ENCODE measurements at regions not wholly inside any gene's neighbourhood (a gene's known extent, or its start where the extent isn't known, plus 50 kb on each side); places are given as distances from the start of the nearest gene placed in this dataset.
A peak's percentile ranks its signal among the peaks of the same experiment; 100 is the strongest.
"Not testable (repeated sequence)": the region's sequence is repeated elsewhere in the genome, so short reads cannot be mapped to it uniquely, and the experiment has no call there.

DNA sequence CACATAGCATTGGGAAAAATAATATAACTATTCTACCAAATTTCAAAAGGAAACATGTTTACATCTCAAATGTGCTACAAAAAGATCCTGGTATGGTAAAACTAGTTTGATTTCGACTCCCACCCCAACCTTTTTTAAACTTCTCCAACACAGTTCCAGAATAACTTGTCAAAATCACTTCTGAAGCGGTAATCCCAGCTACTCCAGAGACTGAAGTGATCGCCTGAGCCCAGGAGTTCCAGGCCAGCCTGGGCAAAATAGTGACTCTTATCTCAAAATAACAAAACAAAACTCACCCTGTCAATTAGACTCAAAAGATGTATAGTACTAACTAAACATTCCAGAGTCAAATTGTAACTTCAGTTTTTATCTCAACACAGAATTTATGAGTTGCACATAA, 71.3 kb upstream of the RNF38 start:
- TF ChIP-seq, protein P1, sequence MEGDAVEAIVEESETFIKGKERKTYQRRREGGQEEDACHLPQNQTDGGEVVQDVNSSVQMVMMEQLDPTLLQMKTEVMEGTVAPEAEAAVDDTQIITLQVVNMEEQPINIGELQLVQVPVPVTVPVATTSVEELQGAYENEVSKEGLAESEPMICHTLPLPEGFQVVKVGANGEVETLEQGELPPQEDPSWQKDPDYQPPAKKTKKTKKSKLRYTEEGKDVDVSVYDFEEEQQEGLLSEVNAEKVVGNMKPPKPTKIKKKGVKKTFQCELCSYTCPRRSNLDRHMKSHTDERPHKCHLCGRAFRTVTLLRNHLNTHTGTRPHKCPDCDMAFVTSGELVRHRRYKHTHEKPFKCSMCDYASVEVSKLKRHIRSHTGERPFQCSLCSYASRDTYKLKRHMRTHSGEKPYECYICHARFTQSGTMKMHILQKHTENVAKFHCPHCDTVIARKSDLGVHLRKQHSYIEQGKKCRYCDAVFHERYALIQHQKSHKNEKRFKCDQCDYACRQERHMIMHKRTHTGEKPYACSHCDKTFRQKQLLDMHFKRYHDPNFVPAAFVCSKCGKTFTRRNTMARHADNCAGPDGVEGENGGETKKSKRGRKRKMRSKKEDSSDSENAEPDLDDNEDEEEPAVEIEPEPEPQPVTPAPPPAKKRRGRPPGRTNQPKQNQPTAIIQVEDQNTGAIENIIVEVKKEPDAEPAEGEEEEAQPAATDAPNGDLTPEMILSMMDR (IDR thresholded peaks at IDR 0.05; ENCODE audit: unreplicated experiment) = no peak

DNA sequence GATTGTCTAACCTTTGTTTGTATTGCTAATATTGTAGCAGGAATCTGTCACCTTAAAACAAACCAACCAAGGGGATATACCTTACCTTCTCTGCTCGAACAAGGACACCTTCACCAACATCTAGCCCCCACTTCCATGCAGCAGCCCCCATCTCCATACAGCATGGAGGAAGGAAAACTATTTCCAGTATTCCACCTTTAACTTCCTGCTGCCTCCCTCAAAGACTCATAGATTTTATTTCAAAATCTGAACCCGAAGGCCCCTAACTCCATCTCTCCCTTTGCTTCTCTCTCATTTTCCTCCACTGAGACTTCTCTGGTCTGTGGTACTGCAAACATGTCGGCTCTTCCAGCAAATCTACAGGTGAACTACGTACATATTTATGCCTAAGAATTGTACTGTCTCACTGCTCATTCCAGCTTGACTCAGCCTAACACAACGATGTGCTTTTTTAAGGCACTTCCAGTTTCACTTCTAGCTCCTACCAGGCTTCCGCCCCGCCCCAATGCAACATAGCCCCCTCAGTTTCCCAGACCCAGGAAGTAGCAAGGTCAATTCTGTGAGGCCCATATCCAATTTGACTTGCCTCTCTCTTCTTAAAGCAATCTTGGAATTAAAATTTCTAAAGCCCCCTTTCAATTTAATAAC, 70.7 kb upstream of the RNF38 start:
- TF ChIP-seq, protein P1 (IDR thresholded peaks at IDR 0.05; ENCODE audit: unreplicated experiment) = no peak
- Mint-ChIP-seq H3K36me3 (peaks cover 7% of the 10 kb centered on the region), H3K4me1 (peaks cover 20% of the 10 kb centered on the region), H3K4me3 (no peak overlapping the region), H3K27me3 (ENCODE audit: low read depth) (no peaks in the 10 kb centered on the region), H3K27ac (peak overlapping the region; percentile 93), H3K9me3 (no peaks in the 10 kb centered on the region)
- no peak for DNase-seq (ENCODE audit: low spot score in 2 of 2, unreplicated experiment in 2 of 2)

More for the DNA sequence above, 71.3 kb upstream of the RNF38 start:
- Mint-ChIP-seq H3K4me1 (peaks cover 20% of the 10 kb centered on the region), H3K9me3 (no peaks in the 10 kb centered on the region), H3K27ac (peak overlapping the region; percentile 93), H3K27me3 (ENCODE audit: low read depth) (no peaks in the 10 kb centered on the region), H3K36me3 (peaks cover 7% of the 10 kb centered on the region), H3K4me3 (no peak overlapping the region)
- DNase-seq (ENCODE audit: low spot score in 2 of 2, unreplicated experiment in 2 of 2) = no peak

GRCh38 chr9:36463467-36463866, 63.4 kb upstream of the RNF38 start:
- H3K4me1 Mint-ChIP-seq = peaks cover 18% of the 10 kb centered on the region
- DNase-seq (ENCODE audit: low spot score in 2 of 2, unreplicated experiment in 2 of 2) = no peak
- H3K9me3 Mint-ChIP-seq = peaks cover 3% of the 10 kb centered on the region
- no peaks in the 10 kb centered on the region for H3K27me3 Mint-ChIP-seq (ENCODE audit: low read depth)
- H3K27ac Mint-ChIP-seq = peak overlapping the region; percentile 63
- H3K4me3 Mint-ChIP-seq = no peak overlapping the region
- H3K36me3 Mint-ChIP-seq = peaks cover 5% of the 10 kb centered on the region
- TF ChIP-seq, protein P1 (IDR thresholded peaks at IDR 0.05; ENCODE audit: unreplicated experiment) = no peak

- TF ChIP-seq, protein P1 (IDR thresholded peaks at IDR 0.05; ENCODE audit: unreplicated experiment) = no peak
- DNase-seq (ENCODE audit: low spot score in 2 of 2, unreplicated experiment in 2 of 2) = no peak
- no peaks in the 10 kb centered on the region for H3K27me3 Mint-ChIP-seq (ENCODE audit: low read depth)
- peaks cover 8% of the 10 kb centered on the region for H3K36me3 Mint-ChIP-seq
- H3K9me3 Mint-ChIP-seq = peaks cover 3% of the 10 kb centered on the region
- H3K27ac Mint-ChIP-seq = peak overlapping the region; percentile 2
- peaks cover 18% of the 10 kb centered on the region for H3K4me1 Mint-ChIP-seq
- no peak overlapping the region for H3K4me3 Mint-ChIP-seq
Measured at GRCh38 chr9:36462245-36462644, 62.2 kb upstream of the RNF38 start.

DNA sequence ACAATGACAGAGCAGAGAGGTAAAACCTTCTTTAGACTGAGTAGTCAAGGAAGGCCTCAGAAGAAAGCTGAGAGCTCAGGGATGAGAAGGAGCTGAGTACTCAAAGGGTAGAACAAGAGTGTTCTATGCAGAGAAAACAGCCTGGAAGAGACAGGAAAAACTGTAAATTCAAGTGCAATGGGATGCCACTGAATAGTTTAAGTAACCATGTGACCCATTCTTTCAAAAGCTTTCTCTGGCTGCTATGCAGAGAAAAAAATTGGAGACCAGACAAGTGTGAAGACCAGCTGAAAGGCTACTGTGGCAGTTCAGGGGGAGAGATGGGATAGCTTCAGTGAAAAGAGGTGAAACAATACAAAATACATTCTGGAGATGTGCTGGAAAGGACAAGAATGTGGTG, 61.3 kb upstream of the RNF38 start:
- peaks cover 18% of the 10 kb centered on the region for H3K4me1 Mint-ChIP-seq
- TF ChIP-seq, protein P1 (IDR thresholded peaks at IDR 0.05; ENCODE audit: unreplicated experiment) = no peak
- no peak overlapping the region for H3K4me3 Mint-ChIP-seq
- DNase-seq (ENCODE audit: low spot score in 2 of 2, unreplicated experiment in 2 of 2) = no peak
- H3K36me3 Mint-ChIP-seq = peaks cover 8% of the 10 kb centered on the region
- H3K27me3 Mint-ChIP-seq (ENCODE audit: low read depth) = no peaks in the 10 kb centered on the region
- peak overlapping the region; percentile 4 for H3K27ac Mint-ChIP-seq
- H3K9me3 Mint-ChIP-seq = peaks cover 3% of the 10 kb centered on the region

- DNase-seq (ENCODE audit: low spot score in 2 of 2, unreplicated experiment in 2 of 2); H3K27me3 Mint-ChIP-seq (ENCODE audit: low read depth); H3K36me3 Mint-ChIP-seq; H3K27ac Mint-ChIP-seq; H3K4me3 Mint-ChIP-seq; H3K9me3 Mint-ChIP-seq: not testable (repeated sequence)
- peaks cover 16% of the 10 kb centered on the region for H3K4me1 Mint-ChIP-seq
Measured at GRCh38 chr9:36458430-36458915, 58.4 kb upstream of the RNF38 start.

All from mesothelial cell of epicardium (in vitro differentiated cells).